ENCODE measurements at regions not wholly inside any gene's neighbourhood (a gene's known extent, or its start where the extent isn't known, plus 50 kb on each side); places are given as distances from the start of the nearest gene placed in this dataset.

DNA sequence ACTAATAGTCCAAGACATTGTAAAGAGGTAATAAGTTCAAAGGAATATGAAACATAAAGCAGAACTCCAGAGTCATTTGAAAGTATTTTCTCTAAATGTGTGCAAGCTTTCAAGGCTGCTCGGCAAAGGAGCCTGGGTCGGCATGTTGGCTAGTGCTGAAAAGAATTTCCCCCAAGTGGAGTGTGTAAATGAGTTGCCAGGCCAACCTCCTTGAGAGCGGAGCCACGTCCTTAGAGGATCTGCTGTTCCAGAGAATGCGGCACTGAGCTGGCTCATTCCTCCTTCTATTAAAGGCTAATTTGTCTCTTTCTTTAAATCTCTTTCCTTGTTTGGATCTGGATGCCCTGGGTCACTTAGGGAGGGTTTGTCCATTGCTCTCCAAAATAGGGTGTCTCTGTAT lies 127.5 kb downstream of the RDH14 start:
- TF ChIP-seq POLR2A (IDR thresholded peaks at IDR 0.05; ENCODE audit: low read depth, low read length) (no peak), SMC3 (IDR thresholded peaks at IDR 0.05; ENCODE audit: borderline replicate concordance, low read length) (no peak), TAF1 (IDR thresholded peaks at IDR 0.05; ENCODE audit: borderline replicate concordance, low read depth, low read length) (no peak), ZNF274 (IDR thresholded peaks at IDR 0.05; ENCODE audit: insufficient read depth, insufficient read length) (no peak), CBFB (IDR thresholded peaks at IDR 0.05; ENCODE audit: low read depth) (no peak)
- TF ChIP-seq, protein P1, sequence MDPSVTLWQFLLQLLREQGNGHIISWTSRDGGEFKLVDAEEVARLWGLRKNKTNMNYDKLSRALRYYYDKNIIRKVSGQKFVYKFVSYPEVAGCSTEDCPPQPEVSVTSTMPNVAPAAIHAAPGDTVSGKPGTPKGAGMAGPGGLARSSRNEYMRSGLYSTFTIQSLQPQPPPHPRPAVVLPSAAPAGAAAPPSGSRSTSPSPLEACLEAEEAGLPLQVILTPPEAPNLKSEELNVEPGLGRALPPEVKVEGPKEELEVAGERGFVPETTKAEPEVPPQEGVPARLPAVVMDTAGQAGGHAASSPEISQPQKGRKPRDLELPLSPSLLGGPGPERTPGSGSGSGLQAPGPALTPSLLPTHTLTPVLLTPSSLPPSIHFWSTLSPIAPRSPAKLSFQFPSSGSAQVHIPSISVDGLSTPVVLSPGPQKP (IDR thresholded peaks at IDR 0.05; ENCODE audit: low read depth, low read length): no peak
- TF ChIP-seq, protein P2, sequence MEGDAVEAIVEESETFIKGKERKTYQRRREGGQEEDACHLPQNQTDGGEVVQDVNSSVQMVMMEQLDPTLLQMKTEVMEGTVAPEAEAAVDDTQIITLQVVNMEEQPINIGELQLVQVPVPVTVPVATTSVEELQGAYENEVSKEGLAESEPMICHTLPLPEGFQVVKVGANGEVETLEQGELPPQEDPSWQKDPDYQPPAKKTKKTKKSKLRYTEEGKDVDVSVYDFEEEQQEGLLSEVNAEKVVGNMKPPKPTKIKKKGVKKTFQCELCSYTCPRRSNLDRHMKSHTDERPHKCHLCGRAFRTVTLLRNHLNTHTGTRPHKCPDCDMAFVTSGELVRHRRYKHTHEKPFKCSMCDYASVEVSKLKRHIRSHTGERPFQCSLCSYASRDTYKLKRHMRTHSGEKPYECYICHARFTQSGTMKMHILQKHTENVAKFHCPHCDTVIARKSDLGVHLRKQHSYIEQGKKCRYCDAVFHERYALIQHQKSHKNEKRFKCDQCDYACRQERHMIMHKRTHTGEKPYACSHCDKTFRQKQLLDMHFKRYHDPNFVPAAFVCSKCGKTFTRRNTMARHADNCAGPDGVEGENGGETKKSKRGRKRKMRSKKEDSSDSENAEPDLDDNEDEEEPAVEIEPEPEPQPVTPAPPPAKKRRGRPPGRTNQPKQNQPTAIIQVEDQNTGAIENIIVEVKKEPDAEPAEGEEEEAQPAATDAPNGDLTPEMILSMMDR (IDR thresholded peaks at IDR 0.05 in 2 of 3, conservative IDR thresholded peaks at IDR 0.05 in 1 of 3; ENCODE audit: control insufficient read depth in 2 of 3, extremely low read depth in 1 of 3, insufficient read depth in 1 of 3, low read depth in 3 of 3, low read length in 3 of 3): no peak
